ENCODE measurements at regions not wholly inside any gene's neighbourhood (a gene's known extent, or its start where the extent isn't known, plus 50 kb on each side); places are given as distances from the start of the nearest gene placed in this dataset.

- no peak for TF ChIP-seq CTCF (IDR thresholded peaks at IDR 0.05; ENCODE audit: insufficient read depth, low read length)
- DNase-seq (ENCODE audit: low read depth) = no peak
- H3K4me3 ChIP-seq (ENCODE audit: low read depth, low read length) = no peak overlapping the region
These were observed 418.9 kb upstream of the NRP1 start for GRCh38 chr10:33753389-33753788.

GRCh38 chr10:33749790-33750189, 415.3 kb upstream of the NRP1 start:
- no peak for TF ChIP-seq CTCF (IDR thresholded peaks at IDR 0.05; ENCODE audit: insufficient read depth, low read length)
- no peak overlapping the region for H3K4me3 ChIP-seq (ENCODE audit: low read depth, low read length)
- DNase-seq (ENCODE audit: low read depth) = no peak

- no peak overlapping the region for H3K4me3 ChIP-seq (ENCODE audit: low read depth, low read length)
- DNase-seq (ENCODE audit: low read depth) = peak; percentile 29
- no peak for TF ChIP-seq CTCF (IDR thresholded peaks at IDR 0.05; ENCODE audit: insufficient read depth, low read length)
These were observed 414.7 kb upstream of the NRP1 start for GRCh38 chr10:33749067-33749735.

GRCh38 chr10:33746836-33747268, 412.4 kb upstream of the NRP1 start:
- TF ChIP-seq CTCF (IDR thresholded peaks at IDR 0.05; ENCODE audit: insufficient read depth, low read length) = no peak
- peak; percentile 20 for DNase-seq (ENCODE audit: low read depth)
- H3K4me3 ChIP-seq (ENCODE audit: low read depth, low read length) = no peak overlapping the region

GRCh38 chr10:33746186-33746585, 411.7 kb upstream of the NRP1 start:
- no peak for DNase-seq (ENCODE audit: low read depth)
- H3K4me3 ChIP-seq (ENCODE audit: low read depth, low read length) = no peak overlapping the region
- TF ChIP-seq CTCF (IDR thresholded peaks at IDR 0.05; ENCODE audit: insufficient read depth, low read length) = no peak

- no peak for DNase-seq (ENCODE audit: low read depth)
- TF ChIP-seq CTCF (IDR thresholded peaks at IDR 0.05; ENCODE audit: insufficient read depth, low read length) = no peak
- no peak overlapping the region for H3K4me3 ChIP-seq (ENCODE audit: low read depth, low read length)
These were observed 409.0 kb upstream of the NRP1 start for GRCh38 chr10:33743429-33743857.

GRCh38 chr10:33739031-33739430, 404.6 kb upstream of the NRP1 start:
- no peak for TF ChIP-seq CTCF (IDR thresholded peaks at IDR 0.05; ENCODE audit: insufficient read depth, low read length)
- peak; percentile 15 for DNase-seq (ENCODE audit: low read depth)
- no peak overlapping the region for H3K4me3 ChIP-seq (ENCODE audit: low read depth, low read length)
